ENCODE measurements at regions not wholly inside any gene's neighbourhood (a gene's known extent, or its start where the extent isn't known, plus 50 kb on each side); places are given as distances from the start of the nearest gene placed in this dataset.

DNA sequence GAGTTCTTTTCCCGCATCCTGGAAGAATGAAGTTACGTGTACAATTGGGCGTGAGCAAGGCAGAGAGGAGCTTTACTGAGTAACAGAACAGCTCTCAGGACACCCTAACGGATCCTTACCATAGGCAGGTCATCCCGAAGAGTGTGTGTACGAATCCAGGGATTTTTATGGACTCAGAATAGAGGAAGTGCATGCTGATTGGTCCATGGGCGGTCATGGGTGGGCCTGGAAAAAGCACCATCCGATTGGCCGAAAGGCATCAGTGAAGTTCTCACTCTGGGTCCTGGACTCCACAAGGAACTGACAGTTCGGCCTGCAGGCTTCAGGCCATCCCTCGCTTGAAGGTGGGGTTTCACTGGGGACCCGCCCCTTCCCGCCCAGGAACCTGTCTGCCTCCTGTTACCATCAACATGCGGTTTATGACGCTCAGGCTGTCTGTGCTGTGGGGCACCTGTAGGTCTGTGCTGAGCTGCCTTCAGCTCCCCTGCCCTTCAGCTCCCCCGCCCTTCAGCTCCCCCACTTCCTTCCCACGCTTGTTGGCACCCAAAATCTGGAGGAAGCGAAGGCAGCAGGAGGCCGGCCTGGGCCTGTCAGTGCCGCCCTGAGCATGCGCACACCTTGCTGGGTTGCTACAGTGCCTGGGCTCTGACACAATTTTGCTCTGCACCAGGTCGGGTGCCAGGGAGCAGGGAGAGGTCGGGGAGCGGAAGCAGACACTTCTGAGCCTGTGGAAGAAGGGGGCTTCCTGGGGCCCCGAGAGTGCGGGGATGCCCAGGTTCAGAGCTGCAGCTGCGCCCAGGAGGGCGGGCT, 57.9 kb upstream of the MANEA start:
- Histone ChIP-seq H3K4me2 (ENCODE audit: low read depth, low read length) (no peak overlapping the region; the same call in 1 of the 2 replicates), H3K4me3 (replicated peaks in 1 of 3; ENCODE audit: insufficient read depth in 1 of 3, low read depth in 2 of 3, low read length in 3 of 3) (no peak overlapping the region), H2AFZ (ENCODE audit: low read length) (no peak overlapping the region), H3K9ac (ENCODE audit: insufficient read depth, low read depth, low read length) (no peak overlapping the region), H3K36me3 (replicated peaks in 1 of 2; ENCODE audit: control insufficient read depth in 1 of 2, insufficient read depth in 2 of 2, low read length in 2 of 2) (no peaks in the 10 kb centered on the region), H4K20me1 (ENCODE audit: insufficient read depth, low read length) (no peaks in the 10 kb centered on the region), H3K9me3 (ENCODE audit: low read length) (no peaks in the 10 kb centered on the region), H3K4me1 (ENCODE audit: insufficient read depth, low read length) (no peaks in the 10 kb centered on the region), H3K27ac (ENCODE audit: extremely low read length, insufficient read depth, low read length) (no peak overlapping the region), H3K27me3 (ENCODE audit: control insufficient read depth in 1 of 2, insufficient read depth in 2 of 2, low read length in 2 of 2) (no peaks in the 10 kb centered on the region), H3K79me2 (ENCODE audit: insufficient read depth, low read length) (no peaks in the 10 kb centered on the region)
- TF ChIP-seq BCL6 (CRISPR knock-in tag; IDR thresholded peaks at IDR 0.05) (no peak), ZNF687 (CRISPR knock-in tag; IDR thresholded peaks at IDR 0.05) (0 out of 2 replicates have a peak, but pooled peaks have one; percentile 9), ZNF101 (CRISPR knock-in tag; IDR thresholded peaks at IDR 0.05; ENCODE audit: borderline replicate concordance, low read depth) (no peak), THAP8 (CRISPR knock-in tag; IDR thresholded peaks at IDR 0.05; ENCODE audit: borderline replicate concordance) (no peak), ZNF30 (CRISPR knock-in tag; IDR thresholded peaks at IDR 0.05) (no peak)
- in situ Hi-C loops (cut with HindIII; ENCODE audit: extremely low pct_ligation_motif_present, low pct_unique_long_range_greater_than_20kb) = no loop called here
- CTCF ChIA-PET (ENCODE audit: low intra/inter-chr PET ratio, low total read pairs) = no interaction called here
- DNase-seq (ENCODE audit: low spot score) (no peak), ATAC-seq (peak; percentile 48), FAIRE-seq (no peak)
- 45% methylated on average over 12 of the region's 28 CpGs for WGBS (ENCODE audit: low lambda C conversion rate)
- intact Hi-C loops (cut with micrococcal nuclease; ENCODE audit: unreplicated experiment) = no loop called here
- POLR2A ChIA-PET = no interaction called here
- no TSS peak for BruUV-seq (replicated peaks)
